MV-4-11 (cell line): ENCODE measurements at regions not wholly inside any gene's neighbourhood (a gene's known extent, or its start where the extent isn't known, plus 50 kb on each side); places are given as distances from the start of the nearest gene placed in this dataset.

ENCODE experiments used
- DNase-seq: peaks from one replicate; lab custom pipeline; 2025; lab: John Stamatoyannopoulos, UW

- DNase-seq = no peak
These were observed 145.0 kb upstream of the TMCO5A start for GRCh38 chr15:37789397-37789786.

GRCh38 chr15:37789881-37790280, 144.6 kb upstream of the TMCO5A start:
- DNase-seq = no peak

GRCh38 chr15:37791693-37792092, 142.7 kb upstream of the TMCO5A start:
- no peak for DNase-seq

GRCh38 chr15:37792351-37792750, 142.1 kb upstream of the TMCO5A start:
- DNase-seq = no peak

- peak; percentile 3 for DNase-seq
These were observed 140.6 kb upstream of the TMCO5A start for GRCh38 chr15:37793851-37794250.

GRCh38 chr15:37794947-37795346, 139.5 kb upstream of the TMCO5A start:
- no peak for DNase-seq

GRCh38 chr15:37801529-37801928, 132.9 kb upstream of the TMCO5A start:
- DNase-seq = no peak

GRCh38 chr15:37806808-37807207, 127.6 kb upstream of the TMCO5A start:
- no peak for DNase-seq

GRCh38 chr15:37810381-37810780, 124.1 kb upstream of the TMCO5A start:
- DNase-seq = peak; percentile 32

- no peak for DNase-seq
These were observed 121.1 kb upstream of the TMCO5A start for GRCh38 chr15:37813306-37813705.

- no peak for DNase-seq
These were observed 119.5 kb upstream of the TMCO5A start for GRCh38 chr15:37814847-37815515.

- no peak for DNase-seq
These were observed 116.2 kb upstream of the TMCO5A start for GRCh38 chr15:37818152-37818677.

GRCh38 chr15:37819191-37819590, 115.2 kb upstream of the TMCO5A start:
- DNase-seq = no peak

GRCh38 chr15:37820380-37821128, 113.9 kb upstream of the TMCO5A start:
- no peak for DNase-seq

- no peak for DNase-seq
These were observed 110.7 kb upstream of the TMCO5A start for GRCh38 chr15:37823601-37824275.

- peak; percentile 100 for DNase-seq
These were observed 109.6 kb upstream of the TMCO5A start for GRCh38 chr15:37824717-37825382.

- no peak for DNase-seq
These were observed 97.2 kb upstream of the TMCO5A start for GRCh38 chr15:37837276-37837675.

GRCh38 chr15:37847776-37848175, 86.7 kb upstream of the TMCO5A start:
- no peak for DNase-seq

GRCh38 chr15:37856109-37856508, 78.3 kb upstream of the TMCO5A start:
- DNase-seq = no peak

- no peak for DNase-seq
These were observed 73.5 kb upstream of the TMCO5A start for GRCh38 chr15:37860896-37861295.

GRCh38 chr15:37865687-37866086, 68.8 kb upstream of the TMCO5A start:
- DNase-seq = no peak

GRCh38 chr15:37870711-37871110, 63.7 kb upstream of the TMCO5A start:
- DNase-seq = no peak
